ENCODE measurements at regions not wholly inside any gene's neighbourhood (a gene's known extent, or its start where the extent isn't known, plus 50 kb on each side); places are given as distances from the start of the nearest gene placed in this dataset.
"Not testable (repeated sequence)": the region's sequence is repeated elsewhere in the genome, so short reads cannot be mapped to it uniquely, and the experiment has no call there.

DNA sequence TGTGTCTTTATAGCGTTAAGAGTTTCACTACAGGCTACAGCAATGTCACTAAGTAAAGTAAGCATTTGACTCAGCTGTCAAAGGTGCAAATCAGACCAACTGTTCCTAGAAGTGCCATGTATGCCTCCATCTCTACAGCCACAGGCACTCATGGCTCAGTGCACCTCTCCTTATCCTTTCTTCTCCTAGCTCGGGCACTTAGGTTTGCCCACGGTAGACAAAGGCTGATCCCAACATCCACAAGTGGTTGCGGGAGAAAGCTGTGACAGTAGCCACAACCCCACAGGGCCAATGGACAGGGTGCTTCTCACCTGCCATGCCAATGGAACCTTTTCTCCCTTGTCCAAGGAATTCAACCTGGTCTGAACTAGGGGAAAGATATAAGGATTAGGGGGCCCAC lies 228.5 kb upstream of the EXOC2 start:
- DNase-seq: no peak

DNA sequence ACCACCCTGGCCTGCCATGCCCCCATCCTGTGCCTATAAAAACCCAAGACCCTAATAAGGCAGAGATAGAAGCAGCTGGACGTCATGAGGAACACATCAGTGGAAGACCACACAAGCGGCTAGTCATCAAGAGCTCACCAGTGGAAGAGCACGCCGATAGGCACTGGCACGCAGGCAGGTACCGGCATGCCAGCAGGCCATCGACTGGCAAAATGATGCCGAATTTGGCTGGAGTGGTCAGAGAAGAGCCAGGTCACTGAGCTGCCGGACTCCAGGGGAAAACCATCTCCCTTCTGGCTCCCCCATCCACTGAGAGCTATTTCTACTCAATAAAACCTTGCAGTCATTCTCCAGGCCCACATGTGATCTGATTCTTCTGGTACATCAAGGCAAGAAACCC lies 227.6 kb upstream of the EXOC2 start:
- no peak for DNase-seq

DNA sequence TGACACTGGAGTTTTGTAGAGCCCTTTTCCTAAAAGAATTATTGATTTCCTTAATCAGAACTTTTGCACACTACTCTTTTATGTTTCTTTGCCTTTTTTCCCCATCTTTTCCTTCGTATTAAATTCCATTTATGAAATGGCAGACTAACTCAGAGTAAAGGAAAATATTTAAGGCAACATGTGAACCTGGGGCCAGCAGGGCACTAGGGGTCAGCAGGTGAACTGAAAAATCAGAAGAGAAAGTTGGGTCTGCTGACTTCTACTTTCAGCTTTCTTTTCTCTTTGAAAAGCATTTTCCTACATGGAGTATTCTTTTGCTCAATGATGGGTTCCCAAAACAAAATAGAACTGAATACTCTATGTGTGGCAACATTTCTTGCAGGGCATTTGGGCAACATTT lies 226.6 kb upstream of the EXOC2 start:
- no peak for DNase-seq

DNA sequence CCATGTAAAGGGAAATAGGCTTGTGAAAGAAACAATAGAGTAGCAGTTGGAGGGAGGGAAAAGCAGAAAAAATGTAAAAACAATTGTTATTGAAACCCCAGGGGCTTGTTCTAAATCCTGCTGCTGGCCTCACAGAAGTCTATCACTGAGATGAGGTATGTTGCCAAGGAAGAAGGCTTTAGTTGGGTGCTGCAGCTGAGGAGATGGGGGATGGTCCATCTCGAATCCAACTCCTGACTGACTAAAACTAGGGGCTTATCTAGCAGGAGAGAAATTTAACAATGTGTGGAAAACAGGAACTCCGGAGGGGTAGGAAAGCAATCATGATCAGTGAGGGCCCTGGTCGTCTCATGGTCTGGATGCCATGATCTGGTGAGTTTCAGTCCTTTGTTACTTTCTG lies 225.0 kb upstream of the EXOC2 start:
- DNase-seq: no peak

DNA sequence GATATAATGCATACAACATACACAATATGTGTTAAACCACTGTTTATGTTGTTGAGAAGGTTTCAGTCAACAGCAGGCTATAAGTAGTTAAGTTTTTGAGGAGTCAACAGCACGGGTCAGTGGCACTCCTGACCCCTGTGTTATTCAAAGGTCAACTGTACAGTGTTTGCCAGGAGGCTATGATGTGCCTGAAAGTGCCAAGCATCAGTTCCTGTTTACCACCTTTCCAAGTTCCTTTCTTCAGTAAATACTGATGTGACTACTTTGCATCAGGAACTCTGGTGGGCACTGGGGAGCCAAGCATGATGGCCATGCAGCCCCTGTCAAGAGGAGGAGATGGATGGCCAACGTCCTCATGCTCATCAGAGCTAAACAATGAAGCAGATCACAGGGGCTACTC lies 224.4 kb upstream of the EXOC2 start:
- no peak for DNase-seq

DNA sequence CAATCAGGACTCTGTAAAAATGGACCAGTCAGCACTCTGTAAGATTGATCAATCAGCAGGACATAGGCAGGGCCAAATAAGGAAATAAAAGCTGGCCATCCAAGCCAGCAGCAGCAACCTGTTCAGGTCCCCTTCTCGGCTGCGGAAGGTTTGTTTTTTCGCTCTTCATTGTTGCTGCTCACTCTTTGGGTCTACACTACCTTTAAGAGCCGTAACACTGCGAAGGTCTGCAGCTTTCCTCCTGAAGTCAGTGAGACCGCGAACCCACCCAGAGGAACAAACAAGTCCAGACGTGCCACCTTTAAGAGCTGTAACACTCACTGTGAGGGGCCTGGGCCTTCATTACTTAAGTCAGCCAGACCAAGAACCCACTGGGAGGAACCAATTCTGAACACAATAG lies 223.2 kb upstream of the EXOC2 start:
- no peak for DNase-seq

DNA sequence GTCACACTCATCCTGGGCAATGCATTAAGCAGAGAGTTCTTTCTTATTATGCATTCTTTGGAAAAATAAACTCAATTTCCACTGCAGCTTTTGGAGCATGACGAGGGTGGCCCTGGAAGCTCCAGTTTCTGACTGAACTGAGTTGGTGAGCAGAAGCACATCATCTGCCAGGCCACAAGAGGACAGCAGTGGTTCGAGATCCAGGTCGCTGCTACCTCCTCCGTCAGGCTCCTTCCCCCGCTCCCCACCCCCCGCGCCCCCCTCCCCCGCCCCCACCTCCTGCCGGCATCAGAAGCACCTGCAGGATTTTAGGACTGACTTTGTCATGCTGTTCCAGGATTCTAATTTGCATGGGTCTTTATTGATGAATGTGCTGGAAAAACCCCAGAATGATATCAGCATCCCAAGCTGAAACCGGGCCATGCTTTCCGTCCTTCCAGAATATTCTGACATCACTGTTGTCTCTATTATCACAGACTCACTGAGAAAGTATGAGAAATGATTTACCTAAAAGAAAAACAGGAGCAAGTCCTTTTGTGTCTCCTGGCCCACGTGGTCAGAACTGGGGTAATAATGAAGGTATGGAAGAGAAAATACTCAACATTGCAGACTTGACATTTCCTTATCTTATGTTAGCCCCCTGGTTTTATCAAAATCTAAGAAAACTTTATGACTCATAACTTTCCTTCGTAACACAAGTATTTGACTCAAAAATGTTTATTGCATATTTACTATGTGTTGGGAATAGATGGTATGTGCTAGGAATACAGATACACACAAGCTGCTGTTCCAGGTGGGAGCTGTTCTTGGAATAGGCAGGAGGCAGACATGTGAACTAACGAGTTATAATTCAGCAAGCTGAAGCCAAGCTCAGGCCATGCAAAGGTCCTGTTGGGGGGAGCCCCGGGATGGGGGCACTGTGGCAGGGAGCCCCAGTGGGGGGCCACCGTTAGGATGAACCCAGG lies 220.2 kb upstream of the EXOC2 start:
- no peak for DNase-seq

DNA sequence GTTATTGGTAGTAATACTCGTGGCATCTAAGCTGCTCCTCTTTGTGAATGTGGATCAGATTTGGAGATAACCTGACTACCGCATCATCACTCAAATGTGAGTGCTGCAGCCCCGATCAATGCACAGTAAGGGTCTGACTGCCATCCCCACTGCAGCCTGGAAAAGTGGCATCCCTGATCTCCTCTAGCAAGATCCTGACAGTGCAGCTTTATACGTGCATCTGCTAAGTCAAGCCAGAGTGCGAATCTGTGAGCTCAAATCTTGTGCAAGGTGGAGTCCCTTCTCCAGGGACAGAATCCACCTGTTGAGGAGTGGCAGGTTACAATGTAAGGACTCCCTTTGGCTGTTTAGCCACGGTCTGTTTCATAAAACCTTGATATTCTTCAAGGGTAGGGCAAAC lies 215.0 kb upstream of the EXOC2 start:
- DNase-seq: no peak

DNA sequence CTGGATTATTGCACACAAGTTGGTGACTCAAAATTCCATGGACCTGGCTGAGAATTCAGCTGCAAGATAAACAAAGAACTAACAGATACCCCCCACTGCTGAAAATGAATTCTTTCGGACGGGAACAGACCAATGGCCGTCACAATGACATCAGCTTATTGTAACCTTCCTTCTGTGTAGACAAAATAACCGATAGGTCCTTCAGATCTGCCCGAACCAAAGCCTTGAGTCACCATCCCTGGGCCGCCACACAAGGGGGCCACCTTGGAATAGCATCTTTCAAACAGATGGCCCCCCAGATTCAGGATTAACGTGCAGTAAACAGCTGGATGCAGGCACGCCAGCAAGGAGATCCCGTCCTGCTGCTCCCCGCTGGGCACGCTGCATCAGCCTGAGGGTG lies 214.0 kb upstream of the EXOC2 start:
- no peak for DNase-seq

DNA sequence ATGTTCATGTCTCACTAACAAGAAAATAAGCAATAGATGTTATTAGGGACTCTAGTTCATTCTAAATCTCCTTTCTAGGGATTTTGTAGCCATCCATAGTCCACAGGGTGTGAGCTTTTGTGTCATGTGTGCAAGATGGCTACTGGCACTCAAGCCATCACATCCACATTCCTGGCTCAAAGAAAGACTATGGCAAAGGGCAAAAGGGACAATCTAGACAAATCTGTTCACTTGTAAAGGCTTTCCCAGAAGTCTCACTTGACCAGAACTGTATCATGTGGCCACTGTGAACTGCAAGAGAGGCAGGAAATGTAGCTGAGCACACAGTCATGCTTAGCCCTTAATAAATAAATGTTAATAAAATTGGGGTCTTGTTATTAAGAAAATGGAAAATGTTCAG lies 212.6 kb upstream of the EXOC2 start:
- DNase-seq: no peak

DNA sequence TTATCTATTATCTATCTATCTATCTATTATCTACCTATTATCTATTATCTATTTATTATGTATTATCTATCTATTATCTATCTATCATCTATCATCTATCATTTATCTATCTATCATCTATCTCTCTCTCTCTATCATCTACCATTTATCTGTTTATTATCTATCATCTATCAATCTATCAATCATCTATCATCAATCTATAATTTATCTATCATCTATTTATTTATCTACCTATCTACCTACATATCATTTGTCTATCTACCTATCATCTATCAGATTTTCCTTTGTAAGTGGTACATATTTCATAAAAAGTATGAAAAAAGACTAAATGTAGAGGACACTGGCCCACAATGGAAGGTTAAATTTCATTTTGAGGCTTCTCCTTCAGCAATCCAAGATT lies 212.1 kb upstream of the EXOC2 start:
- no peak for DNase-seq

DNA sequence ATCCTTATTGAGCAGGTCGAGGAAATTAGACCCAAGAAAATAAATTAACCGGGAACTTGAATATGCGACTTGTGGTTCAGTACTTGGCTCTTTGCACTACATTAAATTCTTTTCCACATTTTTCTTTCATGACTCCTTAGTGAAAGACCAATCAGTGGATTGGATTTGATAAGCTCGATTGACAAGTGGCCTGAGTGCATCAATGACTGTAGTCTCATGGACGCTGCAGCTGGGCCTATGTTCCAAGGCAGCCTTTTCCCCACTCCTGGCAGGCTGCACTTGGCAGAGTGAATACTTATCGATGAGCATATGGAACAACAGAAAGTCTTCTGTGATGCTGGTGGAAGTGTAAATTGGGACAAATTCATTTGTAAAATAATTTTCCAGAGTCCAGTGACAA lies 210.8 kb upstream of the EXOC2 start:
- no peak for DNase-seq

DNA sequence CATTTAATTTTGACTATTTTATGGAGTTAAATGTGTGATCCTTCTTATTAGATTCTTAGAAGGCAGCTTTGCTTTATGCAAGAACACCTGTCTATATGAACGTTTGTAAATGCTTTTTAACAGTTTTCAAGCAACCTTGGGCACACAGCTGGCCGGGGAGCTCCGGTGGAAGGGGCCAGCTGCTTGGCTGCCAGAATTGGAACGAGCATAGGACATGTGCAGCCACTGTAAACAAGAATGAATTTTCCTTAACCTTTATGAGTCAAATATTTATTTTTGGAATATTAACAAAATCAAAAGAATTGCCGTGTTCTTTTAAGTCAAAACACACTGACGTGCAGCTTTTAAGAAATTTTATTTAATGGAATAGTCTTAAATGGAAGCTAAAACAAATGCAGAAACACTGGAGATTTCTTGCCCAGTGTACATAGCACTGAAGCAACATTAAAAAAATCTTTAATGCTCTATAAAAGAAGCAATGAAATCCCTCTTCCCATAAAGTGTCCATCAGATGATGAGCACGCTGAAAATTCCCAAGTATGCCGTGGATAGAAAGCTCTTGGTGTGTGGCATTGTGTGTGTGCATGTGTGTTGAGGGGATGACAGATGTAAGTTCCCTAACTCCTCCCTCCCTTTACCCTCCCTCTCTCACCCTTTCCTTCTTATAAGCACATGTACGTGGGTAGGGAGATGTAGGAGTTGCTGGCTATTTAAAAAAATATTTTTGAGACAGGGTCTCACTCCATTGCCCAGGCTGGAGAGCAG lies 208.9 kb upstream of the EXOC2 start:
- DNase-seq: no peak

DNA sequence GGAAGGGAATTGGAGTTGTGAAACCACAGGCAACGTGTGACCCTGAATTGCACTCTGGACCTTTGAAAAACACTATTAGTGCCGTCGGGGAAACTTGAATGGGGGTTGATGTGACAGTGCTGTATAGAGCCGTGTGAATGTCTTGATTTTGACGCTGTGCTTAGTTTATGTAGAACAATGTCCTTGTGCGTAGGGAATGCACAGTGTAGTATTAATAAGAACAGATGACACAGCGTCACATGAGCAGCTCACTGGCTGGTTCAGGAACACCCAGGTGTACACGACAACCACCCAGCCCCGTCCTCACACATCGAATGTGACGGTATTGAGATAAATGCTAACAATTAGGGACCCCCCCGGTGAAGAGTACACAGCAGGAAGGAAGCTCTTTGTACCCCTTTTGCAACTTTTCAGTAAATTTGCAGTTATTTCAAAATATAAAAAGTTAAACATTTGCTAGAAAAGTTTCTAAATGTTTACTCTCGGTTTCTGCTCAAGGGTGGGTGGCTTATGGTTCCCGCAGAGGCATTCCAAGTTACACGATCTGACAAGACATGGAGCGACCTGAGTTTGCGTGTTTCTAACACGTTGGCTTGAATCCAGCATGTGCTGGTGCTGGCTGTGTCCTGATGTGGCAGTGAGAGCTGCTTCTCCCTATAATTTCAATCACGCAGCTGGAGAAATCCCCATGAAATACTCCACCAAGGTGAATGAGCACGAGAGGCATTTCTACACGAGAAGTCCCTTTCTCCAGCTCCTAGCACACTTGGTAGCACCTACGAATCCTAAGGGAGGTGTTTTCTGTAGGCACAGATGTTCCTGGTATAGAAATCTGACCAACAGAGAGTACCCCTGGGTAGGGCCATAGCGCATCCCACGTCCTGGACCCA lies 208.0 kb upstream of the EXOC2 start:
- no peak for DNase-seq

DNA sequence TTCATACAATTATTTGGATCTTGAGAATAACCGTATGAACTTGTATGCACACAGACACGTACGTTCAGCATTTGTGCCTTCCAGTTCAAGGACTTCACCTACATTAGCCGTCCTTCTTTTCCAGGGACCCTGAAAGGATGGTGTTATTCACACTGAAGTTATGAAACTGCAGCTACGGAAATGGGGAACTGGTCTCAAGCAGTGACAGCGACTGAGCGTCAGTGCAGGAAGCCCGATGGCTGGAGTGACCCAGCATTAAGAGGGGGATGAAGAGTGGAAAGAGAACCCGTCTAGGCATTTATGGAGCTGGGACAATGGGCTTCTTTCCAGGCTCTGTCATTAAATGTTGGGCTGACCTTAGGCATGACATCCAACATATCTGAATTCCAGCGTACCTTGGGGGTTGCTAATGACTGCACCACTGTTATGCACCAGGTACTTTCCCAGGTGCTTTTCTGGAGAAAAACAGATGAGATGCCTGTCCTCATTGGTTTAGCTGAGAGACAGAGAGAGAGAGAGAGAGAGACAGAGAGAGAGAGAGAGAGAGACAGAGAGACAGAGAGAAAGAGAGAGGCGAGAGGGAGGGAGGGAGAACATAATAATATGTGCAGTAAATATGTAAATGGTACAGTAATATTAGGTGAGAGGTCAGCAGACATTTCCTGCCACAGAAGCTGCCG lies 204.7 kb upstream of the EXOC2 start:
- no peak for DNase-seq

DNA sequence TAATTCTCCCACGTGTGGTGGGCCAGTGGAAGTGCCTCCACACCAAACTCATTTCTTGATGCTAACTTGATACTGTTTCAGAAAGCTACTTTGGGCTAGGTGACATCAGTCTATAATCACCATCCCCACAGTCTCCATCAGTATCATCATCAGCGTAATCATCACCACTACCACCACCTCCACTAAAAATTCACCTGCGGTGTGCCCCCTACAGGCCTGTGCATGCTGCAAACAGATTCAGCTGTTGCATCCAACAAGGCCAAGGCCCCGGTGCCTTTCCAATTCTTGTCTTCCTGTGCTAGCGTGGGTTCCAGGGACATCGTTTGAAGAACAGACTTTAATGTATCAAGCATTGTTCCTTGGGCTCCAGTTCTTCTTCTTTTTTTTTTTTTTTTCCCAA lies 201.3 kb upstream of the EXOC2 start:
- peak; percentile 24 for DNase-seq

DNA sequence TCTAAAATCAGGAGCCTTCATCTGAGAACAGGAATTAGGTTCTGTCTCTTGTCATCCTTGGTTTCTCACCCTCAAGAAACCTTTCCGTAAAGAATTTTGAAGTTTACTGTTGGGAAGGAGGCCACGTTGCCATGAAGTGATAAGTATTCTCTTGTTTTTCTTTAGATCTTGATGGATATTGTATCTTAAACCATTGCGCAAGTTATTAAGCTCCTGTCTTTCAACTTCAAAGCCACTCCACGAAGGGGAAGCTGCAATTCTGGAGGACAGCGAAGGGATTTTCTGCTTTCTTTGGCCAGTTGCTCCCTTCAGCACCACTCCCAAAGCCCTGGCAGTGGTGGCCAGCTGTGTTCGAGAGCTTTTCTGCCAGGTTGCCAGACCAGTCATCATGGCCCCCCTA lies 198.1 kb upstream of the EXOC2 start:
- no peak for DNase-seq

DNA sequence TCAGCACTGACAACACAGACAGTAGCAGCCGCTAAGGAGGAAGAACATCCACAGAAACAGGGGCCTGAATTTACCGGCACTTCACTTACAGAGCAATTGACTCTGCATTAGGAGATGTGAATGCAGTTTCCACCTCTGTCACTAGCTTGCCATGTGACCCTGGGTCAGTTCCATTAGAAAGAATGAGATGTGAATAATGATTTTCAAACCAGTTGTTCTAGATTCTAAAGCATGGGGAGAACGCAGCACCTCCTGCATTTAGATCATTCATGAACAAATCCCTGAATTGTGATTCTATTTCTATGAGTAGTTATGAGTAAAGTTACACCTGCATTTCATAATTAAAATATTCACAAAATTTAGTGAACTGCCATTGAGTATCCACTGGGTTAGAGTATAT lies 197.3 kb upstream of the EXOC2 start:
- no peak for DNase-seq

DNA sequence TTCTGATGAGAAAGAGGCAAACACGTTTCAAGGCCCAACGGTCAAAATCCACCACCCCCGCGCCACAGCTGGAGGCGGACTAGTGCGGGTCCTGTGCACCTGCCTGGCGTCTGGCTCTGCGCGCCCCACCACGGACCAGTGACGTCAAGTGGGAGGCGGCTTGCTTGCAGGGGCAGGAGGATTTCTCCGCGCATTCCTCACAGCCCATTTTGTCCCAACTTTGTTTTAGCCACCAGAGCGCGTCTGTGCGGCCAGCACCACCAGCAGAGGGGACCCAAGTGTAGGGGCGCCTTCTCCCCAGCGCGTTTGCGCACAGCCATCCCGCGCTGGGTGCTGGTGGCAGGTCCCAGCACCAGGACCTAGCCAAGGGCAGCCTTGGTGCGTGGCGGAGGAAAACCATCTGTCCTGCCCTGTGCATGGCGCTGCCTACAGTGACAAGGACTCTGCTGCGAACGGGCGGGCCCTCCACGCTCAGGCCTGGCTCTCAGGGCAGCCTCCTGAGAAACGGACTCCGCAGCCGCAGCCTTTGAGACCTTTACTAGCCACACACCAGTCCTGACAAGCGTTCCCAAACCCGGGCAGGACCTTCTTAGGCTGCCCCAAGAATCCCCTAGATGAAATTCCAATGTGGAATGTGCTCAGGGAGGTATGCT lies 194.8 kb upstream of the EXOC2 start:
- DNase-seq: no peak

DNA sequence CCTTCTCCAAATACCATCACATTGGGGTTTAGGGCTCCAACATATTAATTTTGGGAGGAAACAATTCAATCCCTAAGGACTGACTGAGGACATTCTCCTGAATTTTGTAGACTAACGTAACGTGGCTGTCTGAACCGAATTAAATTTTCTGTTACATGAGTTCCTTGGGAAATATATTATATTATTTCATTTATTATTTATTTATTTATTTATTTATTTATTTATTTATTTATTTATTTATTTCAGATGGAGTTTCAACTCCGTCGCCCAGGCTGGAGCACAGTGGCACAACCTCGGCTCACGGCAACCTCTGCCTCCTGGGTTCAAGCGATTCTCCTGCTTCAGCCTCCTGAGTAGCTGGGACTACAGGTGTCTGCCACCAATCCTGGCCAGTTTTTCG lies 193.2 kb upstream of the EXOC2 start:
- DNase-seq: not testable (repeated sequence)

DNA sequence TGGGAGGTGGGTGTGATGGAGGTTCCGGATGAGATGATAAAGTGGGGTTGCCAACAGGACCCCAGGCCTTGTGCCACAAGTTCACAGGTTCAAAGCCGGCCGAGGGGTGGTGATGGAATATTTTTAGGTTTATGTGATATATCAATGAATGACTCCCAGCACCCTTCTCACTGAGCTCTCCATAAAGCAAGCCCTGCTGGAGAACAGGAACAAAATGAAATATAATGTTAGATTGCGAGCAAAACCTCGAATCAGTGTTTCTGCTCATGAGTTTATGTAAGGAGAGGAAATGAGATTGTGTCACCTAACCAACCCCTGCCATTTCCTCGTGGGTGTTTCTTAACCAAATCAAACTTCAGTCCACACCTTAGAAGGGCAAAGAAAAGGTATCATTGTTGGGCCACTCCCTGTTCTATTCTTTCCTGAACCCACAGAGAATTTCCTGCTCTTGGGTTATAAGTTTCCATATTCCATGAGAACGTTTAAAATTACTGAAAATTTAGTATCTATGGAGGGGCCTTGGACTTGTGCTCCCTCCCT lies 192.2 kb upstream of the EXOC2 start:
- no peak for DNase-seq

DNA sequence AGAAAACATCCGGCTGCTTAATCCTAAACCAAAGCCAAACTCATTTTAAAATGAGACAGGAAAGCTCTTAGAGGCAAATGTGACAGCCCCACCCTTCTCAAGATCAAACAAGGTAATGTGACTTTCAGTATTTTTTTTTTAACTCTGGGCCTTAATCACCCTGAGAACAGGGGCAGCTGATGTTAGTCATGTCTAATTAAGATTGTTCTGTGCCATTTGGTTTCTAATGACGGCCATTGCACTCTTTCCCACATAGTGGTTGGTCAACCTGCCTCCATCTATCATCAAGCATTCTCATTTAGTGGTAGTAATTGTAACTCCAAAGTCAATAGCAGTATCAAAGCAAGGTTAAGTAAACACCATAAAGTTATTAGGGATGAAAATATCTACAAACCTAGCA lies 191.6 kb upstream of the EXOC2 start:
- no peak for DNase-seq

Data from stimulated activated CD4-positive, alpha-beta T cell treated with anti-CD3 and anti-CD28 coated beads, Interleukin-15, amount 100 ng/mL, for 24 hours (primary cell).